Psoas muscle (tissue), 7 donors: ENCODE measurements at regions not wholly inside any gene's neighbourhood (a gene's known extent, or its start where the extent isn't known, plus 50 kb on each side); places are given as distances from the start of the nearest gene placed in this dataset.
A peak's percentile ranks its signal among the peaks of the same experiment; 100 is the strongest.

Experiments used
- ATAC-seq, 4 donors: fragments of 200-7000 bp; cut with Tn5 transposase; one replicate each; pipeline ENCODE4 v1.9.1; 2020; ENCODE audit warnings: moderate library complexity in 3 of 4, mild to moderate bottlenecking in 2 of 4
- DNase-seq, 2 donors: peaks; one replicate each; pipeline ENCODE4 v3.0.0-alpha.2; 2020
- H3K27ac ChIP-seq: fragments of 200-600 bp; one replicate; pipeline ENCODE4 v1.8.0; 2022
- H3K27me3 ChIP-seq, 3 donors: fragments of 200-600 bp in 1 of 3; one replicate each; pipeline versions ENCODE4 v1.6.1 to v1.8.0; 2013 to 2022; ENCODE audit warnings: low read length in 2 of 3, mild to moderate bottlenecking in 2 of 3, moderate library complexity in 1 of 3; ENCODE audit not compliant: insufficient read depth in 3 of 3
- H3K36me3 ChIP-seq, 2 donors: fragments of 200-600 bp in 1 of 2; one replicate each; pipeline versions ENCODE4 v1.6.1 to v1.8.0; 2013 to 2022; ENCODE audit warnings: low read depth in 1 of 2, mild to moderate bottlenecking in 1 of 2, moderate library complexity in 1 of 2; ENCODE audit not compliant: insufficient read depth in 1 of 2
- H3K4me1 ChIP-seq: fragments of 200-600 bp; one replicate; pipeline ENCODE4 v1.8.0; 2022
- H3K4me3 ChIP-seq: fragments of 200-600 bp; one replicate; pipeline ENCODE4 v1.8.0; 2022; ENCODE audit warnings: mild to moderate bottlenecking
- H3K9me3 ChIP-seq: fragments of 200-600 bp; one replicate; pipeline ENCODE4 v1.8.0; 2022
- WGBS, 3 donors: extraction: QIAGEN DNeasy Blood & Tissue Kit; methylation state at CpG; one replicate each; pipeline versions ENCODE4 v1.1.6 to v1.1.7; 2013; 5-methylcytosine and 5-hydroxymethylcytosine counted together
- intact Hi-C, 2 donors: fragments of 100-400 bp; cut with DNase I; formaldehyde crosslinking; loops; one replicate each; pipeline versions ENCODE4 v1.11.0 to v1.14.2; 2022
- TF ChIP-seq, protein P1 (sequence below): fragments of 200-600 bp; IDR thresholded peaks from one replicate; pipeline ENCODE4 v1.8.0; 2022; ENCODE audit warnings: antibody characterized with exemption
- donor health status: healthy with polysubstance abuse.
- donor health status: DM: no; HTN: no; CAD: no; lungs with moderate emphysema.
- donor health status: Bipolar disorder and iron deficiency.
- donor health status: healthy.
- donor health status: DM: yes; HTN: yes; CAD: no.
- donor health status: DM: no; HTN: no; CAD: no.
- donor health status: DM: yes; HTN: yes; CAD: no.

GRCh38 chr2:167599219-167599618, 648.2 kb downstream of the STK39 start:
- WGBS, 3 donors, result 72 to 86% (median 82%) methylated on average over 1 of the region's 1 CpG
- intact Hi-C loops, result no loop called here

GRCh38 chr2:167595839-167596471, 651.4 kb downstream of the STK39 start:
- Histone ChIP-seq H3K36me3 (no peaks in the 10 kb centered on the region), H3K4me1 (no peaks in the 10 kb centered on the region), H3K27ac (no peak overlapping the region), H3K27me3 (no peaks in the 10 kb centered on the region), H3K9me3 (no peaks in the 10 kb centered on the region), H3K4me3 (no peak overlapping the region)
- DNase-seq (no peak), ATAC-seq (no peak)
- WGBS, 3 donors, result 55 to 72% (median 55%) methylated on average over 3 of the region's 3 CpGs
- intact Hi-C loops, result no loop called here
- TF ChIP-seq, protein P1, sequence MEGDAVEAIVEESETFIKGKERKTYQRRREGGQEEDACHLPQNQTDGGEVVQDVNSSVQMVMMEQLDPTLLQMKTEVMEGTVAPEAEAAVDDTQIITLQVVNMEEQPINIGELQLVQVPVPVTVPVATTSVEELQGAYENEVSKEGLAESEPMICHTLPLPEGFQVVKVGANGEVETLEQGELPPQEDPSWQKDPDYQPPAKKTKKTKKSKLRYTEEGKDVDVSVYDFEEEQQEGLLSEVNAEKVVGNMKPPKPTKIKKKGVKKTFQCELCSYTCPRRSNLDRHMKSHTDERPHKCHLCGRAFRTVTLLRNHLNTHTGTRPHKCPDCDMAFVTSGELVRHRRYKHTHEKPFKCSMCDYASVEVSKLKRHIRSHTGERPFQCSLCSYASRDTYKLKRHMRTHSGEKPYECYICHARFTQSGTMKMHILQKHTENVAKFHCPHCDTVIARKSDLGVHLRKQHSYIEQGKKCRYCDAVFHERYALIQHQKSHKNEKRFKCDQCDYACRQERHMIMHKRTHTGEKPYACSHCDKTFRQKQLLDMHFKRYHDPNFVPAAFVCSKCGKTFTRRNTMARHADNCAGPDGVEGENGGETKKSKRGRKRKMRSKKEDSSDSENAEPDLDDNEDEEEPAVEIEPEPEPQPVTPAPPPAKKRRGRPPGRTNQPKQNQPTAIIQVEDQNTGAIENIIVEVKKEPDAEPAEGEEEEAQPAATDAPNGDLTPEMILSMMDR, result no peak

More at GRCh38 chr2:167599219-167599618, 648.2 kb downstream of the STK39 start:
- Histone ChIP-seq H3K36me3 (no peaks in the 10 kb centered on the region), H3K27me3 (no peaks in the 10 kb centered on the region), H3K9me3 (no peaks in the 10 kb centered on the region), H3K27ac (no peak overlapping the region), H3K4me3 (no peak overlapping the region), H3K4me1 (no peaks in the 10 kb centered on the region)
- ATAC-seq (no peak), DNase-seq (no peak)
- TF ChIP-seq, protein P1, result no peak

- TF ChIP-seq, protein P1, result no peak
These were observed 652.4 kb downstream of the STK39 start for GRCh38 chr2:167595021-167595420.

GRCh38 chr2:167592441-167592840, 655.0 kb downstream of the STK39 start:
- no peaks in the 10 kb centered on the region for H3K9me3 ChIP-seq
- intact Hi-C loops, result no loop called here
- DNase-seq (no peak), ATAC-seq (no peak)
- TF ChIP-seq, protein P1, result no peak
- H3K4me1 ChIP-seq, result no peaks in the 10 kb centered on the region
- H3K36me3 ChIP-seq, result no peaks in the 10 kb centered on the region
- no peak overlapping the region for H3K27ac ChIP-seq
- no peaks in the 10 kb centered on the region for H3K27me3 ChIP-seq
- no peak overlapping the region for H3K4me3 ChIP-seq

More at GRCh38 chr2:167595021-167595420, 652.4 kb downstream of the STK39 start:
- no peak overlapping the region for H3K27ac ChIP-seq
- no peaks in the 10 kb centered on the region for H3K27me3 ChIP-seq
- WGBS, 3 donors, result 83 to 85% (median 85%) methylated on average over 3 of the region's 3 CpGs
- H3K4me3 ChIP-seq, result no peak overlapping the region
- DNase-seq (no peak), ATAC-seq (no peak)
- no peaks in the 10 kb centered on the region for H3K36me3 ChIP-seq
- no peaks in the 10 kb centered on the region for H3K9me3 ChIP-seq
- H3K4me1 ChIP-seq, result no peaks in the 10 kb centered on the region
- intact Hi-C loops, result no loop called here

GRCh38 chr2:167582619-167583018, 664.8 kb downstream of the STK39 start:
- peak in 1 of 4 donors; percentile 30 for ATAC-seq
- TF ChIP-seq, protein P1, result no peak
- Histone ChIP-seq H3K27ac (no peak overlapping the region), H3K9me3 (no peaks in the 10 kb centered on the region), H3K36me3 (no peaks in the 10 kb centered on the region), H3K27me3 (no peaks in the 10 kb centered on the region), H3K4me3 (no peak overlapping the region), H3K4me1 (peaks cover 5% of the 10 kb centered on the region)
- WGBS, 3 donors, result 46 to 70% (median 58%) methylated on average over 5 of the region's 5 CpGs
- intact Hi-C loops, result no loop called here
- no peak for DNase-seq
